MM.1S (cell line): ENCODE measurements at regions not wholly inside any gene's neighbourhood (a gene's known extent, or its start where the extent isn't known, plus 50 kb on each side); places are given as distances from the start of the nearest gene placed in this dataset.
"Not testable (repeated sequence)": the region's sequence is repeated elsewhere in the genome, so short reads cannot be mapped to it uniquely, and the experiment has no call there.

Source experiments
- DNase-seq: peaks from one replicate; pipeline ENCODE4 v3.0.0-alpha.2; 2015
- H2AFZ ChIP-seq: fragments of 300-600 bp; sonication (generic); 2 replicates; pipeline ENCODE4 v1.6.0; 2016; ENCODE audit warnings: antibody characterized with exemption, low read length
- H3F3A ChIP-seq: fragments of 300-600 bp; sonication (generic); 2 replicates; pipeline ENCODE4 v1.6.1; 2016; ENCODE audit warnings: mild to moderate bottlenecking, antibody characterized with exemption, low read length, moderate library complexity, mixed read lengths; ENCODE audit not compliant: insufficient read depth
- H3K27ac ChIP-seq: fragments of 300-600 bp; sonication (generic); 2 replicates; pipeline ENCODE4 v1.5.1; 2016; ENCODE audit warnings: mild to moderate bottlenecking, low read length
- H3K27me3 ChIP-seq: fragments of 300-600 bp; sonication (generic); replicated peaks from 2 replicates; pipeline ENCODE4 v1.6.0; 2016; ENCODE audit warnings: low read length; ENCODE audit not compliant: insufficient read depth
- H3K36me3 ChIP-seq: fragments of 300-600 bp; sonication (generic); replicated peaks from 2 replicates; pipeline ENCODE4 v1.6.1; 2016; ENCODE audit warnings: mild to moderate bottlenecking, low read length, mixed read lengths; ENCODE audit not compliant: insufficient read depth
- H3K4me1 ChIP-seq: fragments of 300-600 bp; sonication (generic); 2 replicates; pipeline ENCODE4 v1.6.1; 2016; ENCODE audit warnings: low read length, mixed read lengths
- H3K4me2 ChIP-seq: fragments of 300-600 bp; sonication (generic); 2 replicates; pipeline ENCODE4 v1.6.0; 2016; ENCODE audit warnings: low read depth, low read length
- H3K4me3 ChIP-seq: fragments of 300-600 bp; sonication (generic); 2 replicates; pipeline ENCODE4 v1.5.1; 2016; ENCODE audit warnings: low read length, mixed read lengths
- H3K79me2 ChIP-seq: fragments of 300-600 bp; sonication (generic); 2 replicates; pipeline ENCODE4 v1.6.1; 2016; ENCODE audit warnings: mixed run types, low read length, mixed read lengths
- H3K9ac ChIP-seq: fragments of 300-600 bp; sonication (generic); 2 replicates; pipeline ENCODE4 v1.6.1; 2016; ENCODE audit warnings: low read length, mixed read lengths
- H3K9me2 ChIP-seq: fragments of 300-600 bp; sonication (generic); replicated peaks from 2 replicates; pipeline ENCODE4 v1.6.1; 2016; ENCODE audit warnings: mild to moderate bottlenecking, low read length, mixed read lengths; ENCODE audit not compliant: insufficient read depth
- H3K9me3 ChIP-seq: fragments of 300-600 bp; sonication (generic); replicated peaks from 2 replicates; pipeline ENCODE4 v1.6.1; 2016; ENCODE audit warnings: mild to moderate bottlenecking, low read length, mixed read lengths; ENCODE audit not compliant: insufficient read depth
- H4K20me1 ChIP-seq: fragments of 300-600 bp; sonication (generic); 2 replicates; pipeline ENCODE4 v1.6.1; 2016; ENCODE audit warnings: mild to moderate bottlenecking, low read length, moderate library complexity, mixed read lengths; ENCODE audit not compliant: insufficient read depth
- CTCF ChIP-seq: fragments of 300-600 bp; sonication (generic); IDR thresholded peaks from 2 replicates; pipeline ENCODE4 v1.5.1; 2016; ENCODE audit warnings: antibody characterized with exemption, low read length, mixed read lengths
- EZH2 ChIP-seq: fragments of 300-600 bp; sonication (generic); optimal IDR thresholded peaks from 2 replicates; pipeline ENCODE3; 2017; ENCODE audit warnings: low read depth, mild to moderate bottlenecking, antibody characterized with exemption, low read length, mixed read lengths
- EZH2phosphoT487 ChIP-seq: fragments of 300-600 bp; sonication (generic); IDR thresholded peaks from 2 replicates; pipeline ENCODE4 v1.6.1; 2018; ENCODE audit warnings: antibody characterized with exemption, low read length

- no peak overlapping the region for H3K27ac ChIP-seq
- H3K9me2 ChIP-seq, result no peaks in the 10 kb centered on the region
- no peak overlapping the region for H2AFZ ChIP-seq
- H3K27me3 ChIP-seq, result no peaks in the 10 kb centered on the region
- DNase-seq, result no peak
- no peak overlapping the region for H3K9ac ChIP-seq
- no peaks in the 10 kb centered on the region for H3F3A ChIP-seq
- TF ChIP-seq EZH2 (no peak), CTCF (no peak), EZH2phosphoT487 (no peak)
- no peak overlapping the region for H3K4me3 ChIP-seq
- H3K4me1 ChIP-seq, result no peaks in the 10 kb centered on the region
- H3K79me2 ChIP-seq, result no peaks in the 10 kb centered on the region
- no peaks in the 10 kb centered on the region for H4K20me1 ChIP-seq
- H3K9me3 ChIP-seq, result no peaks in the 10 kb centered on the region
- no peak overlapping the region for H3K4me2 ChIP-seq
- H3K36me3 ChIP-seq, result no peaks in the 10 kb centered on the region
Measured at GRCh38 chr10:109055243-109055642, 868.1 kb downstream of the XPNPEP1 start.

- Histone ChIP-seq H3K9me3 (no peaks in the 10 kb centered on the region), H3K4me2 (no peak overlapping the region), H3K9ac (no peak overlapping the region), H3K79me2 (no peaks in the 10 kb centered on the region), H3K36me3 (no peaks in the 10 kb centered on the region), H3K4me1 (no peaks in the 10 kb centered on the region), H3K27ac (no peak overlapping the region), H2AFZ (no peak overlapping the region), H3K27me3 (no peaks in the 10 kb centered on the region), H3K4me3 (no peak overlapping the region), H3F3A (no peaks in the 10 kb centered on the region), H4K20me1 (no peaks in the 10 kb centered on the region), H3K9me2 (no peaks in the 10 kb centered on the region)
- no peak for DNase-seq
- no peak for TF ChIP-seq EZH2
- TF ChIP-seq EZH2phosphoT487, result no peak
- TF ChIP-seq CTCF, result no peak
Measured at GRCh38 chr10:109047856-109048255, 875.5 kb downstream of the XPNPEP1 start.

- H2AFZ ChIP-seq, H3K9ac ChIP-seq, H3K79me2 ChIP-seq, H3K9me2 ChIP-seq, H3K4me2 ChIP-seq, H3K4me1 ChIP-seq, H3K36me3 ChIP-seq, H3K4me3 ChIP-seq, H3F3A ChIP-seq, H3K9me3 ChIP-seq, H4K20me1 ChIP-seq, DNase-seq, H3K27ac ChIP-seq, H3K27me3 ChIP-seq: not testable (repeated sequence)
Measured at GRCh38 chr10:109046427-109046826, 876.9 kb downstream of the XPNPEP1 start.

GRCh38 chr10:109040622-109041021 is 882.7 kb downstream of the XPNPEP1 start:
- H3K79me2 ChIP-seq, result no peaks in the 10 kb centered on the region
- H3K36me3 ChIP-seq, result no peaks in the 10 kb centered on the region
- no peak overlapping the region for H3K4me2 ChIP-seq
- no peaks in the 10 kb centered on the region for H3F3A ChIP-seq
- H2AFZ ChIP-seq, result no peak overlapping the region
- no peaks in the 10 kb centered on the region for H3K27me3 ChIP-seq
- H3K9ac ChIP-seq, result no peak overlapping the region
- no peaks in the 10 kb centered on the region for H3K4me1 ChIP-seq
- H3K4me3 ChIP-seq, result no peak overlapping the region
- no peak for DNase-seq
- H3K9me2 ChIP-seq, result no peaks in the 10 kb centered on the region
- no peaks in the 10 kb centered on the region for H3K9me3 ChIP-seq
- no peaks in the 10 kb centered on the region for H4K20me1 ChIP-seq
- no peak for TF ChIP-seq EZH2phosphoT487
- no peak for TF ChIP-seq EZH2
- TF ChIP-seq CTCF, result no peak
- no peak overlapping the region for H3K27ac ChIP-seq
